T-cell (primary cell): ENCODE measurements at regions not wholly inside any gene's neighbourhood (a gene's known extent, or its start where the extent isn't known, plus 50 kb on each side); places are given as distances from the start of the nearest gene placed in this dataset.

Source experiments
- ATAC-seq, 4 experiments: fragments of 200-7000 bp in 3 of 4; fragments of 150-1000 bp in 1 of 4; cut with Tn5 transposase; replicated peaks in 1 of 4; 1 replicate in 3 of 4; 2 replicates in 1 of 4; pipeline ENCODE4 v1.10.0; 2021; ENCODE audit warnings: moderate library complexity in 3 of 4, mild to moderate bottlenecking in 2 of 4, moderate number of reproducible peaks in 1 of 4
- CTCF ChIA-PET, 2 donors: fragments of 300-600 bp; sonication (Branson Sonifier 250); formaldehyde crosslinking; loops; one replicate each; lab custom pipeline; 2022; ENCODE audit warnings: antibody characterized with exemption in 2 of 2; lab: Charles Lee
- POLR2A ChIA-PET, 2 donors: fragments of 300-600 bp; sonication (Branson Sonifier 250); formaldehyde crosslinking; loops; one replicate each; lab custom pipeline; 2022; ENCODE audit warnings: antibody characterized with exemption in 2 of 2; lab: Charles Lee
- DNase-seq, 35 experiments: peaks; one replicate each; pipeline versions ENCODE4 v3.0.0 to v3.0.0-alpha.2; 2013 to 2023
- H3K27ac ChIP-seq: one replicate; pipeline ENCODE4 v1.5.1; 2013; ENCODE audit warnings: low read length
- H3K27me3 ChIP-seq, 2 experiments: replicated peaks in 1 of 2; 1 replicate in 1 of 2; 2 replicates in 1 of 2; pipeline versions ENCODE4 v1.6.1 to v1.7.0; 2013; ENCODE audit warnings: low read length in 1 of 2, mixed read lengths in 1 of 2; ENCODE audit not compliant: control insufficient read depth in 2 of 2, insufficient read depth in 2 of 2; ENCODE audit errors: extremely low read depth in 1 of 2
- H3K36me3 ChIP-seq, 2 donors: 1 replicate in 1 of 2; 2 replicates in 1 of 2; pipeline versions ENCODE4 v1.6.1 to v1.7.0; 2013; ENCODE audit warnings: low read length in 1 of 2; ENCODE audit not compliant: control insufficient read depth in 2 of 2, insufficient read depth in 1 of 2; ENCODE audit errors: extremely low read depth in 1 of 2
- H3K4me1 ChIP-seq, 2 experiments: 1 replicate in 1 of 2; 2 replicates in 1 of 2; pipeline versions ENCODE4 v1.6.1 to v1.7.0; 2013; ENCODE audit warnings: low read length in 2 of 2, mixed read lengths in 1 of 2; ENCODE audit not compliant: insufficient read depth in 2 of 2, control insufficient read depth in 1 of 2; ENCODE audit errors: extremely low read depth in 1 of 2
- H3K4me3 ChIP-seq, 2 donors: 1 replicate in 1 of 2; 2 replicates in 1 of 2; pipeline versions ENCODE4 v1.5.1 to v1.7.0; 2013; ENCODE audit warnings: mild to moderate bottlenecking in 2 of 2, low read length in 1 of 2, moderate library complexity in 1 of 2; ENCODE audit not compliant: control insufficient read depth in 1 of 2; ENCODE audit errors: extremely low read depth in 1 of 2
- H3K9me3 ChIP-seq: 2 replicates; pipeline ENCODE4 v1.7.0; 2013
- H3K27ac Mint-ChIP-seq, 2 donors: one replicate each; pipeline ENCODE4 v1.8.0; 2020 to 2021; ENCODE audit warnings: mild to moderate bottlenecking in 2 of 2, mixed read lengths in 2 of 2
- H3K27me3 Mint-ChIP-seq, 2 donors: one replicate each; pipeline ENCODE4 v1.8.0; 2021 to 2022; ENCODE audit warnings: mixed read lengths in 2 of 2
- H3K36me3 Mint-ChIP-seq: one replicate; pipeline ENCODE4 v1.8.0; 2021; ENCODE audit warnings: mixed read lengths
- H3K4me1 Mint-ChIP-seq, 3 donors: one replicate each; pipeline ENCODE4 v1.8.0; 2020 to 2022; ENCODE audit warnings: mixed read lengths in 3 of 3, mild to moderate bottlenecking in 1 of 3
- H3K4me3 Mint-ChIP-seq, 3 donors: one replicate each; pipeline ENCODE4 v1.8.0; 2020 to 2022; ENCODE audit warnings: mild to moderate bottlenecking in 3 of 3, mixed read lengths in 3 of 3, moderate library complexity in 3 of 3
- H3K9me3 Mint-ChIP-seq, 3 donors: one replicate each; pipeline ENCODE4 v1.8.0; 2020 to 2022; ENCODE audit warnings: mixed read lengths in 3 of 3
- WGBS: methylation state at CpG from one replicate; pipeline ENCODE4 v1.1.5; 2013; ENCODE audit warnings: missing lambda C conversion rate; ENCODE audit not compliant: insufficient coverage; 5-methylcytosine and 5-hydroxymethylcytosine counted together

DNA sequence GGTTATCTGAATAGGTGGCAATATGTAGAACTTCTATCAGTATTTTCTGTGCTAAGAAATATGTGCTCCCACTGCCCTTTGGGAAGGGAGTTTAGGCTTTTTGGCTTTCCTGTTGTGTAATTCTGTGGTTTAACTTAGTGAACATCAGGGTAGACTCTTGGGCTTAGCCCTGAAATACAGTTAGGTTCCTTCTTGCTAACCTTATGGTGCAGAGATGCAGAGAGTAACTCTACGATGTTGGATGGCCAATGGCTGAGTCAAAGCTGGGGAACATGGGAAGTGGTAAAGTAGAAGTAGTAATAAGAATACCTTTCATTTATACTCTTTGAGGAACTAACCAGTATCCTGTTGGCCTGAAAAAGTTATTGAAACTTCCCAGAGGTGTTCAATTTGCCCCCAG lies 80.8 kb upstream of the IL12A start:
- POLR2A ChIA-PET = no interaction called here
- H3K27ac ChIP-seq = no peak overlapping the region
- ATAC-seq (no peak), DNase-seq (no peak)
- H3K36me3 Mint-ChIP-seq = no peaks in the 10 kb centered on the region
- peaks cover 0 to 4% (median 0%) of the 10 kb centered on the region in 3 donors for H3K9me3 Mint-ChIP-seq
- H3K27ac Mint-ChIP-seq = no peak overlapping the region
- H3K4me1 Mint-ChIP-seq = peaks cover 13 to 18% (median 15%) of the 10 kb centered on the region in 3 donors
- peaks cover 0 to 5% of the 10 kb centered on the region in 2 experiments for H3K27me3 ChIP-seq
- no peaks in the 10 kb centered on the region for H3K4me1 ChIP-seq
- H3K4me3 Mint-ChIP-seq = no peak overlapping the region
- H3K36me3 ChIP-seq = no peaks in the 10 kb centered on the region
- H3K9me3 ChIP-seq = no peaks in the 10 kb centered on the region
- no CpG with 5 or more reads among the region's 1 CpG for WGBS
- CTCF ChIA-PET = interaction anchor here in 1 of 2 donors (0.5 to 0.7 kb wide), 3 partner anchors 23 to 1037 kb away, joined by 3 to 6 read pairs (median 3); no protein-coding TSS in a partner anchor
- peaks cover 4 to 6% of the 10 kb centered on the region in 2 donors for H3K27me3 Mint-ChIP-seq
- H3K4me3 ChIP-seq = no peak overlapping the region

DNA sequence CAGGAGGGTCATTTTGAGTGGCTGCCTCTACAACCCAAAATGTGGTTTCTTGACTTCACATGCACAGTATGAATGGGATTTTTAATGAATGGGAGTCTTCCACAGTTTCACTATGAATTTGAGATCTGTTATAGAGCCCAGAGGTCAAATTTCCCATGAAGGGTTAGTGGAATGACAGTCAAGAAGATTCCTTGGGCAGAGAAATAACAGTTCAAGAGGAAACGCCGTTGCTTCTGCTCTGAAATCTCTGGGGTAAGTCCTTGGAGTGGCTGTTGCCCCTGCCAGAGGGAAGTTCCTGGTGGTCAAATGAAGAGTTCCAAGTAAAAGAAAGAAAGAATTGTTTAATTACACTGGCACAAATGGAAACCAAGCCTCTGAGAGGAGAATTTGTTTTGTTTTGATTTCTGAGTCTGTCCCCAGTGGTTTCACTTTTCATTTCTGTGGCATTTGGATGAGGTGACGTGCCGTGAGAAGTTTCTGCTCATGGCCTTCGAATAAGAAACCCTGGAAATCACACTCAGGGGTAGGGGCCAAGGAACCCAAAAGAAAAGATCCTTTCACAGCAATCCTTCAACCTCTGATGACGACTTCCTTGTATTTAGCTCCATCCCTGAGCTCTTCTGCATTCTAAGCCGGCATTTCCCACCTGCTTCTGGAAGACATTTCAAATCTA lies 77.5 kb upstream of the IL12A start:
- peaks cover 0 to 4% (median 0%) of the 10 kb centered on the region in 3 donors for H3K9me3 Mint-ChIP-seq
- H3K36me3 Mint-ChIP-seq = no peaks in the 10 kb centered on the region
- peaks cover 0 to 6% of the 10 kb centered on the region in 2 experiments for H3K27me3 ChIP-seq
- H3K4me3 ChIP-seq = peak overlapping the region in 1 of 2 donors; percentile 33
- peak overlapping the region in 1 of 2 donors; percentile 59 for H3K27ac Mint-ChIP-seq
- POLR2A ChIA-PET = no interaction called here
- no peaks in the 10 kb centered on the region for H3K9me3 ChIP-seq
- 59% methylated on average over 6 of the region's 7 CpGs for WGBS
- ATAC-seq (no peak), DNase-seq (peak in 1 of 35 experiments; percentile 21)
- H3K4me1 Mint-ChIP-seq = peaks cover 13 to 17% (median 15%) of the 10 kb centered on the region in 3 donors
- peak overlapping the region; percentile 68 to 74 (median 71) for H3K4me3 Mint-ChIP-seq
- H3K36me3 ChIP-seq = no peaks in the 10 kb centered on the region
- CTCF ChIA-PET = no interaction called here
- H3K27me3 Mint-ChIP-seq = peaks cover 4 to 6% of the 10 kb centered on the region in 2 donors
- H3K27ac ChIP-seq = no peak overlapping the region
- no peaks in the 10 kb centered on the region for H3K4me1 ChIP-seq

DNA sequence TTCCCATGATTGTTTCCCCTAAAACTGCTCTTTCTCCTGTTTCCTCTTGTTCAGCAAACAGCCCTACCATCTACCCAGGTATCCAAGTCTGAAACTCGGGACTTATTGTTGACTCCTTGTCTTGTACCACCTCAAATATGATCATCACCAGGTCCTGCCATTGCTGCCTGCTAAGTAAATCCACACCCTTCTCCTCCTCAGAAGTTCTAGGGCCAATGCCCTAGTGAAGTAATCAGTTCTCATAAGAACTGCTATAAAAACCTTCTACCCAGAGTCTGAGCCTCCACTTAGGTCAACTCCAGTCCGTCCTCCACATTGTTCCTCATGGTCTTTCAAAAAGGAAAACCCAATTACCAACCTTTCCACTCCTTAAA lies 77.0 kb upstream of the IL12A start:
- Mint-ChIP-seq H3K4me1 (peaks cover 13 to 17% (median 15%) of the 10 kb centered on the region in 3 donors), H3K27ac (no peak overlapping the region), H3K36me3 (no peaks in the 10 kb centered on the region), H3K4me3 (peak overlapping the region; percentile 68 to 74 (median 71)), H3K27me3 (peaks cover 4 to 6% of the 10 kb centered on the region in 2 donors), H3K9me3 (peaks cover 0 to 4% (median 0%) of the 10 kb centered on the region in 3 donors)
- Histone ChIP-seq H3K27ac (no peak overlapping the region), H3K27me3 (peaks cover 0 to 6% of the 10 kb centered on the region in 2 experiments), H3K4me3 (no peak overlapping the region), H3K4me1 (no peaks in the 10 kb centered on the region), H3K36me3 (no peaks in the 10 kb centered on the region), H3K9me3 (no peaks in the 10 kb centered on the region)
- DNase-seq = no peak
- POLR2A ChIA-PET = no interaction called here
- WGBS = 83% methylated on average over 1 of the region's 2 CpGs
- CTCF ChIA-PET = no interaction called here
- no peak for ATAC-seq

DNA sequence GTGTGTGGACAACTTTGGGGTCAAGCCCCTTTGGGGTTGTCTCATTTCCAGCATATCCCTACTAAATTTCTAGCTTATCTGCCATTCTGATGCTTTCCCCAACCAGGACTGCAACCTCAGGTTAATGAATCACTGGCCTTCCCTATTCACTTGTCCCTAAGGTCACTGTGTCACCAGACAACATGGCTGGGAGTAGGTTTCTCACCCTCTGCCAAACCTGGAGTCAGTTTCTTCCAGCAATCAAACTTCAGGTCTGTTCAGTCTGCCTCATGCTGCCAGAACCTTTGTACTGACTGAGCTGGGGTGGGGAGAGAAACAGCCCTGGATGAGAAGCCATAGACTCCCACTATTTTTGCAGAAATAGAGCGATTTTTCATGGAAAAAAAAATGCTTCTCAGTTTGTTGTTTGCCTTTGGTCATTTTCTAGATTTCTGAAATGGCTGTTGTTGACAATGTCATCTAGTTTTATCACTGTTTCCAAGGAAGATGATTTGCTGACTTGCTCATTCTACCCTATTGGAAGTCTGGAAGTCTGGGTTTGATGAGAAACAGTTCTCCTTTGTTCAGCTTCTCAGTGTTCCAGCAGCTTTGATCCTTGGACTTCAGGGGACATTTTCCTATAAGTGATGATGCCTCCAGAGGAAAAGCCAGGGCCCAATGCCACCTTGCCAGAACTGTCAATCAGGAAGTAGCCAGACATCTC lies 74.8 kb upstream of the IL12A start:
- no peaks in the 10 kb centered on the region for H3K36me3 ChIP-seq
- H3K4me3 ChIP-seq = no peak overlapping the region
- CTCF ChIA-PET = no interaction called here
- Mint-ChIP-seq H3K27me3 (peaks cover 6 to 8% of the 10 kb centered on the region in 2 donors), H3K4me1 (peaks cover 13 to 17% (median 15%) of the 10 kb centered on the region in 3 donors), H3K27ac (no peak overlapping the region), H3K4me3 (no peak overlapping the region), H3K36me3 (no peaks in the 10 kb centered on the region), H3K9me3 (no peaks in the 10 kb centered on the region)
- no peak overlapping the region for H3K27ac ChIP-seq
- peaks cover 0 to 3% of the 10 kb centered on the region in 2 experiments for H3K27me3 ChIP-seq
- DNase-seq (no peak), ATAC-seq (no peak)
- WGBS = 40% methylated on average over 1 of the region's 1 CpG
- POLR2A ChIA-PET = no interaction called here
- H3K9me3 ChIP-seq = no peaks in the 10 kb centered on the region
- H3K4me1 ChIP-seq = no peaks in the 10 kb centered on the region

DNA sequence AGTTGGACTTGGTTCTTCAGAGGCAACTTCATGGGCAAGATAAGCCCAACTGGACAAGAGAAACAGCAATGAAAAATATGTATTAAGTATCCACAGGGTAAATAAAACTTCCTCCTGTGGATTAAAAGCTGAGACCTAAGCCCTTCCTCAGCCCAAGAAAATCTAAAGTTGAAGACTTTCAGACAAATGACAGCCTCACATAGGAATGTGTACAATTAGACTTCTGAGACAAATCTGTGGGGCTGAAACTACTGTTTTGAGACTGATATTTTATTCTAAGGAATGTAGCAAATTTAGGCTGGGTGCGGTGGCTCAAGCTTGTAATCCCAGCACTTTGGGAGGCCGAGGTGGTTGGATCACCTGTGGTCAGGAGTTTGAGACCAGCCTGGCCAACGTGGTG lies 74.2 kb upstream of the IL12A start:
- ATAC-seq (no peak), DNase-seq (no peak)
- 65% methylated on average over 3 of the region's 3 CpGs for WGBS
- no peak overlapping the region for H3K4me3 Mint-ChIP-seq
- Histone ChIP-seq H3K4me1 (no peaks in the 10 kb centered on the region), H3K27me3 (peaks cover 0 to 3% of the 10 kb centered on the region in 2 experiments), H3K36me3 (no peaks in the 10 kb centered on the region), H3K9me3 (no peaks in the 10 kb centered on the region), H3K4me3 (no peak overlapping the region), H3K27ac (no peak overlapping the region)
- ChIA-PET CTCF (interaction anchor here in 1 of 2 donors (0.5 kb wide), 1 partner anchor 1739 kb away, joined by 7 read pairs; no protein-coding TSS in a partner anchor), POLR2A (no interaction called here)
- no peaks in the 10 kb centered on the region for H3K36me3 Mint-ChIP-seq
- H3K27ac Mint-ChIP-seq = no peak overlapping the region
- H3K9me3 Mint-ChIP-seq = no peaks in the 10 kb centered on the region
- peaks cover 6 to 8% of the 10 kb centered on the region in 2 donors for H3K27me3 Mint-ChIP-seq
- H3K4me1 Mint-ChIP-seq = peaks cover 13 to 17% (median 15%) of the 10 kb centered on the region in 3 donors

DNA sequence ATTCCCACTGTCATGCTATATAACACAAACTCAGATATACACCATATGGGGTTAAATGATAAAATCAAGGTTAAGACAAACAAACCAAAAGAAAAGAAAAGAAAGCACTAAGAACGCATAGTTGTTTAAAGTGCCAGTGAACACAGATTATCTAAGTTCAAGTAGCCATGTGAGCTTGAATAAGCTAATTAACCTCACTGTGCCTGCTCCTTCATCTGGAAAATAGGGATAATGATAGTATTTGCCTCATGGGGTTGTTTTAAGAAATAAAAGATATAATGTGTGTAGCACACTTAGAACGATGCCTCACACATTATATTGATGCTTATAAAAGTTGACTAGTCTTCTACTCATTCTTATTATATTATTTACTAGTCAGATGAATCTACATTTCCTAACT lies 72.6 kb upstream of the IL12A start:
- CTCF ChIA-PET = no interaction called here
- POLR2A ChIA-PET = no interaction called here
- no peak for DNase-seq
- no peaks in the 10 kb centered on the region for H3K36me3 ChIP-seq
- no peaks in the 10 kb centered on the region for H3K9me3 Mint-ChIP-seq
- H3K36me3 Mint-ChIP-seq = no peaks in the 10 kb centered on the region
- no peaks in the 10 kb centered on the region for H3K9me3 ChIP-seq
- peaks cover 9 to 10% (median 9%) of the 10 kb centered on the region in 3 donors for H3K4me1 Mint-ChIP-seq
- peaks cover 7 to 8% of the 10 kb centered on the region in 2 donors for H3K27me3 Mint-ChIP-seq
- no peak overlapping the region for H3K27ac ChIP-seq
- H3K27me3 ChIP-seq = peaks cover 0 to 3% of the 10 kb centered on the region in 2 experiments
- no peak overlapping the region for H3K4me3 Mint-ChIP-seq
- no peak overlapping the region for H3K4me3 ChIP-seq
- no peak overlapping the region for H3K27ac Mint-ChIP-seq
- ATAC-seq = no peak
- H3K4me1 ChIP-seq = no peaks in the 10 kb centered on the region
- WGBS = 83% methylated on average over 1 of the region's 2 CpGs
